CD14-positive monocyte (primary cell): ENCODE measurements at regions not wholly inside any gene's neighbourhood (a gene's known extent, or its start where the extent isn't known, plus 50 kb on each side); places are given as distances from the start of the nearest gene placed in this dataset.

Experiments used
- DNase-seq, 3 donors: peaks; one replicate each; pipeline ENCODE4 v3.0.0-alpha.2; 2011 to 2022
- H2AFZ ChIP-seq: 2 replicates; pipeline ENCODE4 v1.6.0; 2012; ENCODE audit warnings: mild to moderate bottlenecking, low read depth, low read length, inconsistent platforms; ENCODE audit not compliant: insufficient read depth, poor library complexity, severe bottlenecking
- H3K27ac ChIP-seq, 2 donors: 1 replicate in 1 of 2; 2 replicates in 1 of 2; pipeline ENCODE4 v1.5.1; 2012 to 2013; ENCODE audit warnings: low read length in 2 of 2, control low read depth in 1 of 2, inconsistent platforms in 1 of 2, low read depth in 1 of 2, mild to moderate bottlenecking in 1 of 2
- H3K27me3 ChIP-seq, 2 donors: one replicate each; pipeline versions ENCODE4 v1.6.0 to v1.6.1; 2011 to 2013; ENCODE audit warnings: low read length in 2 of 2; ENCODE audit not compliant: control insufficient read depth in 2 of 2, insufficient read depth in 2 of 2
- H3K36me3 ChIP-seq, 2 donors: replicated peaks in 1 of 2; 1 replicate in 1 of 2; 2 replicates in 1 of 2; pipeline versions ENCODE4 v1.5.1 to v1.6.1; 2012 to 2013; ENCODE audit warnings: low read length in 2 of 2, control low read depth in 1 of 2, inconsistent platforms in 1 of 2, mild to moderate bottlenecking in 1 of 2; ENCODE audit not compliant: insufficient read depth in 2 of 2, control insufficient read depth in 1 of 2
- H3K4me1 ChIP-seq, 2 donors: 1 replicate in 1 of 2; 2 replicates in 1 of 2; pipeline versions ENCODE4 v1.5.1 to v1.6.1; 2012 to 2013; ENCODE audit warnings: low read length in 2 of 2, control low read depth in 1 of 2, inconsistent platforms in 1 of 2, mild to moderate bottlenecking in 1 of 2, moderate library complexity in 1 of 2; ENCODE audit not compliant: insufficient read depth in 2 of 2, control insufficient read depth in 1 of 2
- H3K4me2 ChIP-seq: replicated peaks from 2 replicates; pipeline ENCODE3; 2012; ENCODE audit warnings: low read length, moderate library complexity, mild to moderate bottlenecking; ENCODE audit not compliant: poor library complexity, severe bottlenecking; ENCODE audit errors: extremely low read depth
- H3K4me3 ChIP-seq, 3 experiments: fragments of 200-600 bp in 1 of 3; sonication (generic) in 1 of 3; replicated peaks in 1 of 3; 1 replicate in 2 of 3; 2 replicates in 1 of 3; pipeline ENCODE4 v1.5.1; 2011 to 2013; ENCODE audit warnings: low read length in 3 of 3, mild to moderate bottlenecking in 3 of 3, control low read depth in 2 of 3, low read depth in 2 of 3, inconsistent platforms in 1 of 3, moderate library complexity in 1 of 3
- H3K79me2 ChIP-seq: 2 replicates; pipeline ENCODE4 v1.6.0; 2012; ENCODE audit warnings: mild to moderate bottlenecking, control low read depth, inconsistent platforms, low read length, moderate library complexity; ENCODE audit not compliant: insufficient read depth
- H3K9ac ChIP-seq: 2 replicates; pipeline ENCODE4 v1.6.0; 2017; ENCODE audit warnings: low read length, mild to moderate bottlenecking; ENCODE audit not compliant: insufficient read depth, poor library complexity, severe bottlenecking
- H3K9me3 ChIP-seq, 2 donors: replicated peaks in 1 of 2; 1 replicate in 1 of 2; 2 replicates in 1 of 2; pipeline versions ENCODE4 v1.5.1 to v1.6.1; 2012 to 2013; ENCODE audit warnings: low read length in 2 of 2, control low read depth in 1 of 2; ENCODE audit not compliant: control insufficient read depth in 1 of 2, insufficient read depth in 1 of 2
- H4K20me1 ChIP-seq: 2 replicates; pipeline ENCODE4 v1.6.0; 2012; ENCODE audit warnings: mild to moderate bottlenecking, low read length, control low read depth, moderate library complexity; ENCODE audit not compliant: insufficient read depth
- H3K27ac Mint-ChIP-seq, 7 donors: one replicate each; pipeline ENCODE4 v1.8.0; 2020; ENCODE audit warnings: mild to moderate bottlenecking in 7 of 7, mixed read lengths in 7 of 7, moderate library complexity in 6 of 7, inconsistent platforms in 2 of 7
- H3K27me3 Mint-ChIP-seq, 3 donors: one replicate each; pipeline ENCODE4 v1.8.0; 2021 to 2022; ENCODE audit warnings: low read depth in 3 of 3, mild to moderate bottlenecking in 3 of 3, mixed read lengths in 3 of 3, moderate library complexity in 3 of 3, inconsistent platforms in 1 of 3
- H3K36me3 Mint-ChIP-seq, 2 donors: one replicate each; pipeline ENCODE4 v1.8.0; 2020; ENCODE audit warnings: mixed read lengths in 2 of 2, inconsistent platforms in 1 of 2, mild to moderate bottlenecking in 1 of 2
- H3K4me1 Mint-ChIP-seq: one replicate; pipeline ENCODE4 v1.8.0; 2020; ENCODE audit warnings: mild to moderate bottlenecking, mixed read lengths
- H3K4me3 Mint-ChIP-seq, 2 donors: one replicate each; pipeline ENCODE4 v1.8.0; 2020; ENCODE audit warnings: mild to moderate bottlenecking in 2 of 2, mixed read lengths in 2 of 2, moderate library complexity in 1 of 2
- H3K9me3 Mint-ChIP-seq, 7 donors: one replicate each; pipeline ENCODE4 v1.8.0; 2020 to 2022; ENCODE audit warnings: mixed read lengths in 7 of 7, mild to moderate bottlenecking in 6 of 7, moderate library complexity in 6 of 7, inconsistent platforms in 2 of 7
- WGBS: methylation state at CpG from one replicate; pipeline ENCODE4 v1.1.5; 2013; ENCODE audit warnings: missing lambda C conversion rate; ENCODE audit not compliant: insufficient coverage; 5-methylcytosine and 5-hydroxymethylcytosine counted together
- intact Hi-C, 2 donors: fragments of 100-400 bp; cut with micrococcal nuclease; formaldehyde crosslinking; loops; one replicate each; pipeline versions ENCODE4 v1.15.0 to v1.15.1; 2023
- TF ChIP-seq, protein P1 (sequence below): fragments of 200-600 bp; IDR thresholded peaks from one replicate; pipeline ENCODE4 v1.8.0; 2022; ENCODE audit warnings: antibody characterized with exemption, mild to moderate bottlenecking

DNA sequence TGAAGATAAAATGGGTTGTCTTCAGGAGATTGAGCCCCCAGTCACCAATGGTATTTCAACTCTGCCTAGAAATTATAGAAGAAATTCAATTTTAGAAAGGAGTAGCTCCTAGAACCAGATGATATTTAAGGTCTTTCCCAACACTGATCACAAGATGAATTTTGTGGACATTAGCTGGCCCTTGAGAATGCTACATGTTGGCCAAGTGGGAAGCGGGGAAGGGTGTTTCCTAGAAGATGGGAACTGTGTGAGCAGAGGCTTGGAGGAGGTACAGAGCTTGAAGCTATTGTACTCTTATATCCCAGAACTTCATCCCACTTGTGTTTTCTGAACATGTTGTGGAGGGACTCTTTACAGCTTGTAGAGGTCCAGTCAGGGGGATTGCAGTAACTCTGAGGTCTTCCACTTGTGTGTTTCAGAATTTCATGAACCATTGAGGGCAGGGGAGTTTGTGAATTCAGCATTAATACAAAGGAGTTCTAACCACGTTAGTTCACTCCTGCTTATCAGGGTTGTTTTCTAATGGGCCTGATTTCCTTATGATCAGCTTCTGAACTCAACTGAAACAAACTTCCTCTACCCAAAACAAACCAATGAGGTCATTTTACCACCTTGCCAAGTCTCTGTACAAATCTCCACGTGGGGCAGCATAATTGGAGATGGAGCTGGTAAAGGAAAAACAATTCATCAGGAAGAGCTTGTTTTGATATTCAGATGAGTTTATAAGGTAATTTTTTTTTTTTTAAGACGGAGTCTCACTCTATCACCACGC lies 152.6 kb upstream of the TPM1 start:
- no peak overlapping the region for H3K4me2 ChIP-seq
- intact Hi-C loops: no loop called here
- no peaks in the 10 kb centered on the region for H3K4me1 ChIP-seq
- Mint-ChIP-seq H3K4me1 (peaks cover 10% of the 10 kb centered on the region), H3K27ac (no peak overlapping the region), H3K36me3 (no peaks in the 10 kb centered on the region), H3K27me3 (peaks cover 7 to 9% (median 8%) of the 10 kb centered on the region in 3 donors), H3K4me3 (no peak overlapping the region), H3K9me3 (peaks cover 0 to 1% (median 0%) of the 10 kb centered on the region in 7 donors)
- TF ChIP-seq, protein P1, sequence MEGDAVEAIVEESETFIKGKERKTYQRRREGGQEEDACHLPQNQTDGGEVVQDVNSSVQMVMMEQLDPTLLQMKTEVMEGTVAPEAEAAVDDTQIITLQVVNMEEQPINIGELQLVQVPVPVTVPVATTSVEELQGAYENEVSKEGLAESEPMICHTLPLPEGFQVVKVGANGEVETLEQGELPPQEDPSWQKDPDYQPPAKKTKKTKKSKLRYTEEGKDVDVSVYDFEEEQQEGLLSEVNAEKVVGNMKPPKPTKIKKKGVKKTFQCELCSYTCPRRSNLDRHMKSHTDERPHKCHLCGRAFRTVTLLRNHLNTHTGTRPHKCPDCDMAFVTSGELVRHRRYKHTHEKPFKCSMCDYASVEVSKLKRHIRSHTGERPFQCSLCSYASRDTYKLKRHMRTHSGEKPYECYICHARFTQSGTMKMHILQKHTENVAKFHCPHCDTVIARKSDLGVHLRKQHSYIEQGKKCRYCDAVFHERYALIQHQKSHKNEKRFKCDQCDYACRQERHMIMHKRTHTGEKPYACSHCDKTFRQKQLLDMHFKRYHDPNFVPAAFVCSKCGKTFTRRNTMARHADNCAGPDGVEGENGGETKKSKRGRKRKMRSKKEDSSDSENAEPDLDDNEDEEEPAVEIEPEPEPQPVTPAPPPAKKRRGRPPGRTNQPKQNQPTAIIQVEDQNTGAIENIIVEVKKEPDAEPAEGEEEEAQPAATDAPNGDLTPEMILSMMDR: no peak
- WGBS: 90% methylated on average over 2 of the region's 5 CpGs
- DNase-seq: no peak
- H3K27me3 ChIP-seq: no peaks in the 10 kb centered on the region
- H2AFZ ChIP-seq: no peak overlapping the region
- no peaks in the 10 kb centered on the region for H3K79me2 ChIP-seq
- H4K20me1 ChIP-seq: no peaks in the 10 kb centered on the region
- no peak overlapping the region for H3K27ac ChIP-seq
- H3K9ac ChIP-seq: no peak overlapping the region
- H3K9me3 ChIP-seq: no peaks in the 10 kb centered on the region
- H3K4me3 ChIP-seq: no peak overlapping the region
- no peaks in the 10 kb centered on the region for H3K36me3 ChIP-seq

- H3K9me3 Mint-ChIP-seq: peaks cover 0 to 1% (median 0%) of the 10 kb centered on the region in 7 donors
- no peak overlapping the region for H3K4me3 Mint-ChIP-seq
- H3K27ac Mint-ChIP-seq: no peak overlapping the region
- Histone ChIP-seq H3K36me3 (no peaks in the 10 kb centered on the region), H2AFZ (no peak overlapping the region), H3K9me3 (no peaks in the 10 kb centered on the region), H3K4me3 (no peak overlapping the region), H3K27me3 (no peaks in the 10 kb centered on the region), H3K79me2 (no peaks in the 10 kb centered on the region), H3K4me2 (no peak overlapping the region), H3K9ac (no peak overlapping the region), H3K27ac (no peak overlapping the region), H4K20me1 (no peaks in the 10 kb centered on the region), H3K4me1 (no peaks in the 10 kb centered on the region)
- H3K4me1 Mint-ChIP-seq: peaks cover under 1% of the 10 kb centered on the region
- TF ChIP-seq, protein P1: no peak
- H3K27me3 Mint-ChIP-seq: peaks cover 5 to 9% (median 5%) of the 10 kb centered on the region in 3 donors
- no peaks in the 10 kb centered on the region for H3K36me3 Mint-ChIP-seq
- 100% methylated on average over 4 of the region's 10 CpGs for WGBS
- intact Hi-C loops: no loop called here
- no peak for DNase-seq
Measured at GRCh38 chr15:62894322-62895085, 148.0 kb upstream of the TPM1 start.
